ENCODE measurements at regions not wholly inside any gene's neighbourhood (a gene's known extent, or its start where the extent isn't known, plus 50 kb on each side); places are given as distances from the start of the nearest gene placed in this dataset.

DNA sequence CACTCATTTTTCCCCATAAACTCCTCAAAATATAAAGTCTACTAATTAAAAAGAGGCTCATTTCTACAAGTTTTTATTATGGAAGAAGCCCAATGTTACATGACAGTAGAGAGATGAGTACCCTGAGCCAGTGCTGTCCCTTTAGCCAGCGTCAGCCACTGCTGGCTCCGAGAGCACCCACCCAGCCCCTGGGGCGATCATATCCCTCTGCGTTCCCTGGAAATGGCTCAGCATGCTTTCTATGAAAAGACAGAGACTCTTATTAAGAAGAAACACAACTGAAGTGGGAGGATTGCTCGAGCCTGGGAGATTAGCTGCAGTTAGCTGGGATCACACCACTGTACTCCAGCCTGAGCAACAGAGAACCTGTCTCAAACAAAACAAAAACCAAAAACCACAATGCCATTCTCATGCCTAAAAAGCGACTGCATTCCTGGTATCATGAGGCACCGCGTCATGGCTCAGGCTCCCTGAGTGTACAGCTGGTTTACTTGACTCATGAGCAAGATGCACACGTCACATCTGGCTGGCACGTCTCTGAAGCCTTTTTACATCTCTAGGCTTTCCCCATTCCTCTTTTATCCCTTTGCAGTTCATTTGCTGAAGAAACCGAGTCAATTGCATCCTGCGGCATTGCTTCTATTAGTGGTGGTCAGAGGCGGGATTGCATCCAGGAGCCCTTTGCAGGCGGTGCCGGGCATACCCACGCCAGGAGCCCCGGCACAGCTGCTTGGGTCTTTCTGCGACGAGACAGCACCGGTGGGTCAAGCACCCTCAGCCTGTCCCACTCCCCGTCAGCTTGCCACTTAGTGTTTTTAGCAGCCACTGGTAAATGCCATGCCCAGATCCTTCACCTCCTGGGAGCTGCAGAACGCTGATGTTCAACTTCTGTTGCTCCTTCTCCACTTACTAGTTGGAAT, 119.9 kb downstream of the CTTN start:
- in situ Hi-C loops (cut with MboI; ENCODE audit: low sequenced_read_pairs, unreplicated experiment), result no loop called here
- TF ChIP-seq, protein P1, sequence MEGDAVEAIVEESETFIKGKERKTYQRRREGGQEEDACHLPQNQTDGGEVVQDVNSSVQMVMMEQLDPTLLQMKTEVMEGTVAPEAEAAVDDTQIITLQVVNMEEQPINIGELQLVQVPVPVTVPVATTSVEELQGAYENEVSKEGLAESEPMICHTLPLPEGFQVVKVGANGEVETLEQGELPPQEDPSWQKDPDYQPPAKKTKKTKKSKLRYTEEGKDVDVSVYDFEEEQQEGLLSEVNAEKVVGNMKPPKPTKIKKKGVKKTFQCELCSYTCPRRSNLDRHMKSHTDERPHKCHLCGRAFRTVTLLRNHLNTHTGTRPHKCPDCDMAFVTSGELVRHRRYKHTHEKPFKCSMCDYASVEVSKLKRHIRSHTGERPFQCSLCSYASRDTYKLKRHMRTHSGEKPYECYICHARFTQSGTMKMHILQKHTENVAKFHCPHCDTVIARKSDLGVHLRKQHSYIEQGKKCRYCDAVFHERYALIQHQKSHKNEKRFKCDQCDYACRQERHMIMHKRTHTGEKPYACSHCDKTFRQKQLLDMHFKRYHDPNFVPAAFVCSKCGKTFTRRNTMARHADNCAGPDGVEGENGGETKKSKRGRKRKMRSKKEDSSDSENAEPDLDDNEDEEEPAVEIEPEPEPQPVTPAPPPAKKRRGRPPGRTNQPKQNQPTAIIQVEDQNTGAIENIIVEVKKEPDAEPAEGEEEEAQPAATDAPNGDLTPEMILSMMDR (IDR thresholded peaks at IDR 0.05; ENCODE audit: borderline replicate concordance, control extremely low read depth, extremely low read depth, insufficient read depth, missing control alignments), result no peak
- no peak for DNase-seq (ENCODE audit: low spot score)

DNA sequence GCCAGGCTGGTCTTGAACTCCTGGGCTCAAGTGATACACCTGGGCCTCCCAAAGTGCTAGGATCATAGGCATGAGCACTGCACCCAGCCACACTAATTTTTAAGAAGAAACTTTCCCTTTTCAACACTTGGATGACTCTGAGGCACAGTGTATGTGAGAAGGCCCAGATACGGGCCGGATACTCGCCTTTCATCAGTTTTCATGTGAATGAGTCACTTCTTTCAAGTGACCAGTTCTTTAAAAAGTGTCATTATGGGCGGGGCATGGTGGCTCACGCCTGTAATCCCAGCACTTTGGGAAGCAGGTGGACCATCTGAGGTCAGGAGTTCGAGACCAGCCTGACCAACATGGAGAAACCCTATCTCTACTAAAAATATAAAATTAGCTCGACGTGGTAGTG, 120.8 kb downstream of the CTTN start:
- in situ Hi-C loops (cut with MboI; ENCODE audit: low sequenced_read_pairs, unreplicated experiment), result no loop called here
- TF ChIP-seq, protein P1 (IDR thresholded peaks at IDR 0.05; ENCODE audit: borderline replicate concordance, control extremely low read depth, extremely low read depth, insufficient read depth, missing control alignments), result no peak

DNA sequence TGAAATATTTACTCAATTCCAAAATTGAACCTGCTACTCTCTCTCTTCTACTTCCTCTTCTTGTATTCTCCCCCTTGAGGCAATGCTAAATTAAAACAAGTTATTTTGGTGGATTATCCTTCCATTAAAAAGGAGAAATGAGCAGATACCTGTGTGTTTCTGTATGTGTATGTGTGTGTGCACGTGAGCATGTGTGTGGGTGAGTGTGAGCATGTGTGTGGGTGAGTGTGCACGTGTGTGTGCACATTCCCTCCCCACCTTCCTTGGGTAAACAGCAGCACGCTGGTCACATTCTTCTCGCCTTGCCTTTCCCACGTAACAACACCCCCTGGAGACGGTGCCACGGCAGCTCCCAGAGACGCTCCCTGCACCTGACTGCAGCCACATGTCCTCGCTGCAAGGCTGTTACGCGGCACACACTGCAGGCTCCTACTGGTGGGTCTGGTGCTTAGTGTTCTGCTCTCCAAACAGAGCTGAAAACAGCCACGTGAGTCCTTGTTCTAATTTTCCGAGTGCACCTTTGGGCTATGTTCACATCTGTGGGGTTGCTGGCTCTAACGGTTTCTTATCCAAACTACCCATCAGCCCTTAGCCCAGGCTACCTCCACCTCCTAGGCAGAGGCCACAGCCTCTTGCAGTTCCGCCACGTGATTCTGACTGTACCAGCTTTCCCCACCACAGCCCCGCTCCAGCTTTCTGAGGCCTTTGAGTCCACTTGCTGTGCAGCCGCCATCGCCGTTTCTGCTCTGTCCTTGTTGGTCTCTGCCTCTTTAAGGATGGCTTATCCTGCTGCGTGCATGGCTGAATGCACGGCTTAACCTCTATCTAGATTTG, 123.4 kb downstream of the CTTN start:
- TF ChIP-seq, protein P1 (IDR thresholded peaks at IDR 0.05; ENCODE audit: borderline replicate concordance, control extremely low read depth, extremely low read depth, insufficient read depth, missing control alignments), result no peak
- no peak for DNase-seq (ENCODE audit: low spot score)
- in situ Hi-C loops (cut with MboI; ENCODE audit: low sequenced_read_pairs, unreplicated experiment), result no loop called here

More for the DNA sequence above, 120.8 kb downstream of the CTTN start:
- no peak for DNase-seq (ENCODE audit: low spot score)

DNA sequence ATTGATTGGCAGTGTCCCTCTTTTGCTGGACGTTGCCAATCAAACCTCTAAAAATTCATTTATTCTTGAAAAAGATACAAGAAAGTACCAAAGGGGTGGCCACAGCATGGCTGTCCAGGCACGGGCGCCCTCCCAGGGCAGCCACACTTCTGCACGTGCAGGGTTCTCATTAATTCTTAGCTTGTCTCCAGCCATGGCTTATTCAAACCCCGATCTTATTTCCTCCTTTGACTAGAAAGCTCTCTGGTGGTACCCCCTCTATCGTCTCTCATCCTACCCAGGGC, 123.9 kb downstream of the CTTN start:
- TF ChIP-seq, protein P1 (IDR thresholded peaks at IDR 0.05; ENCODE audit: borderline replicate concordance, control extremely low read depth, extremely low read depth, insufficient read depth, missing control alignments), result no peak
- in situ Hi-C loops (cut with MboI; ENCODE audit: low sequenced_read_pairs, unreplicated experiment), result no loop called here
- no peak for DNase-seq (ENCODE audit: low spot score)

DNA sequence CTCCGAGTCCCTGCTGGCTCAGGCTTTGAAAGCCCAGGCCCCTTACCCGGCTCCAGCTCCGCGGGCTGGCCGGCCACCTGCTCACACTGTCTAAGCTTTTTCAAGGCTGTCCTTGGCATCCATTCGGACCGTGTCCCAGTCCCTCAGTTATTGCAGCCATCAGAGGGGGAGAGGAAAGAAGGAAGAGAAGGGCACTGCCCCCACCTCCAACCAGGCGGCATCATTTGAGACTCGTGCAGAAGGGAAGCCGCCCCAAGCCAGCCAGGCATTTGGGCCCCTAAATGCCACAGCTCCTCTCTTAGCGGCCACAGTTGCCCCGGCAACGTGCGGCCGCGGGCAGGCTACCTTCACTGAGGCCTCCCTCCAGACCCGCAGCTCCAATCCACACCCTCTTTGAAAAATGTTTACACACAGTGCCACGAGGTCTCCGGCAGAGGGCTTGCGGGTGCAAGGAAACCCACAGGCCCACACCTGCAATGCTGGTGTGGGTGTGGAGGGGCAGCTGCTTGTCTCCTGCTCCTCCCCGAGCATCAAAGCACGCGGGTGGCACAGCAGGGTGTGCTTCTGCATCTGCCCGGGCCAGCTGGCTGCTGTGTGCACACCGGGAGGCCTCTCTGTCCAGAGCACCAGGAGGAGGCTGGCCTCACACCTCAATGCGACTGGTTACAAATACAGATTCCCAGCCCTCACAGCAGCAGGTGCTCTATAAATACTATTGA, 124.4 kb downstream of the CTTN start:
- DNase-seq (ENCODE audit: low spot score), result no peak
- in situ Hi-C loops (cut with MboI; ENCODE audit: low sequenced_read_pairs, unreplicated experiment), result no loop called here
- TF ChIP-seq, protein P1 (IDR thresholded peaks at IDR 0.05; ENCODE audit: borderline replicate concordance, control extremely low read depth, extremely low read depth, insufficient read depth, missing control alignments), result no peak

DNA sequence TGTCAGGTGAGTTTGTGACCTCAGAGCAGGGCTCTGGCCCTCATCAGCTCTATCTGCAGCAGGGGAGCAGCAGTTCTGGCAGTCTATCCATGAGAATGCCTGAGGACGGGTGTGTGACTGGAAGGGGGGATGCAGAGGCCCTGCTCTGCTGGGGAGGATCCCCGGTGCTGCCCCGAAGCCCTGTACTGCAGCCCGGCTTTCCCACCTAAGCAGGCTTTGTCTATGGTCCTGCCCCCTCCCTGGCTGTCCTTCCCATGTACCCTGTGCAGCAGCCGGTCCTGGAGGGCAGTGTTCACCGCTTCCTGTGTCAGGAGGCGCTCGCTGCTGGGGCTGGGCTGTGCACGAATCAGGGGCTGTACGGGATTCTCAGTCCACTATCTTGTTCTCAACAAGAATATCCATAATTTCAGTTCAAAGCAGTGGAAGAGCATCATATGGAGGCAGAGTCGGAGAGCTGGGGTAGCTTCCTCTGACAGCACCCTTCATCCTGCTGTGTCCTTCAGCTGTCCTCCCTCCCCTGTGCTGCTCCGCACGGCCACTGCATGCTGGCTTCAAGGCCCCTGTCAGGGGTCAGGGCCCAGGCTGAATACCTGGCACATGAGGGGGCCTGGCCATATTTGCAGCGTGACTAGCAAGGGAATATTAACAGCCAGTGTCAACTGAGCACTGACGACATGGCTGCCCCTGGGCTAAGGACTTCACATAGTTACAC, 125.2 kb downstream of the CTTN start:
- in situ Hi-C loops (cut with MboI; ENCODE audit: low sequenced_read_pairs, unreplicated experiment), result no loop called here
- TF ChIP-seq, protein P1 (IDR thresholded peaks at IDR 0.05; ENCODE audit: borderline replicate concordance, control extremely low read depth, extremely low read depth, insufficient read depth, missing control alignments), result no peak
- DNase-seq (ENCODE audit: low spot score), result no peak
